Astrocyte of the cerebellum (primary cell): ENCODE measurements at regions not wholly inside any gene's neighbourhood (a gene's known extent, or its start where the extent isn't known, plus 50 kb on each side); places are given as distances from the start of the nearest gene placed in this dataset.

Source experiments
- DNase-seq: peaks from one replicate; pipeline ENCODE4 v3.0.0-alpha.2; 2011; ENCODE audit warnings: low read depth
- H3K4me3 ChIP-seq: 2 replicates; pipeline ENCODE4 v1.5.1; 2011; ENCODE audit warnings: mild to moderate bottlenecking, low read depth, low read length, moderate library complexity
- CTCF ChIP-seq: IDR thresholded peaks from 2 replicates; pipeline ENCODE4 v1.5.1; 2012; ENCODE audit warnings: low read length, low read depth, moderate library complexity, mild to moderate bottlenecking; ENCODE audit errors: missing control alignments
- in situ Hi-C: cut with HindIII; loops from 2 replicates; pipeline ENCODE4 v1.10.0; 2017; ENCODE audit warnings: low sequenced_read_pairs

GRCh38 chr13:69306766-69307165 is 800.9 kb upstream of the ATXN8OS start:
- in situ Hi-C loops, result no loop called here
- no peak overlapping the region for H3K4me3 ChIP-seq
- TF ChIP-seq CTCF, result no peak
- no peak for DNase-seq

DNA sequence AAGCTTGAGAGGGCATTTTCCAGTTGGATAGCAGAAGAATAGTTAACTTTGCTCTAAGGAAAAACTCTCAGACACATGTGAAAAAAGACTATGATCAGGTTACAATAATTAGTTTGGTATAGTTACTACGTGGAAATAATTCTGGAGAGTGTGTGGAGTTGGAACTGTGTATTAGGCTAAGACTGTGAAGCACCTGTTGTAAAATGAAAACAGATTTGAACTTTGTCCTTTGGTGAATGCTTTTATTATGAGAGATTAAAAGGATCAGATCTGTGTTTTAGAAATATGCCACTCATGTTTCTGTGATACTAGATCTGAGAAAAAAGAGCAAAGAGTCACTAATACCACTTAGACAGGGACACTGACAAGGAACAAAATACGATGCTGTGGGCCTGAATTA is 807.5 kb upstream of the ATXN8OS start:
- no peak overlapping the region for H3K4me3 ChIP-seq
- in situ Hi-C loops, result no loop called here
- TF ChIP-seq CTCF, result no peak
- no peak for DNase-seq

DNA sequence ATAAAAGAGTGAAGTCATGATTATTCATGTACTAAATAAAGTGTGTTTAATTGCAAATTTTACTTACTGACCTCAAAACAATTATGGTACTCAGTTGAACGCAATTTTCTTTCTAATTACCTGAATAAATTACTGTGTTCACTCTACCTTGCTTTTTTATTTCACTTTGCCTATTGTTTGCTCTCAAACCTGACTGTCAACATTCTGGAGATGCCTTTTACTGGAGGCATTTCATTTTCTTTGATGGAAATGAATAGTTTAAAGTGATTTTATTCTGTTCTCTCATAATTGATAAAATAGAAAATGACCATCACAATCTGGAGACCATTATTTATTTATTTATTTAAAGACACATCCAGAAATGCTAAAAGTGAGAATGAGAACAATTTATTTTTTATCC is 811.5 kb upstream of the ATXN8OS start:
- no peak for DNase-seq
- in situ Hi-C loops, result no loop called here
- no peak overlapping the region for H3K4me3 ChIP-seq
- TF ChIP-seq CTCF, result no peak

- no peak for TF ChIP-seq CTCF
- H3K4me3 ChIP-seq, result no peak overlapping the region
- in situ Hi-C loops, result no loop called here
- no peak for DNase-seq
These were observed 814.7 kb upstream of the ATXN8OS start for GRCh38 chr13:69292789-69293425.

DNA sequence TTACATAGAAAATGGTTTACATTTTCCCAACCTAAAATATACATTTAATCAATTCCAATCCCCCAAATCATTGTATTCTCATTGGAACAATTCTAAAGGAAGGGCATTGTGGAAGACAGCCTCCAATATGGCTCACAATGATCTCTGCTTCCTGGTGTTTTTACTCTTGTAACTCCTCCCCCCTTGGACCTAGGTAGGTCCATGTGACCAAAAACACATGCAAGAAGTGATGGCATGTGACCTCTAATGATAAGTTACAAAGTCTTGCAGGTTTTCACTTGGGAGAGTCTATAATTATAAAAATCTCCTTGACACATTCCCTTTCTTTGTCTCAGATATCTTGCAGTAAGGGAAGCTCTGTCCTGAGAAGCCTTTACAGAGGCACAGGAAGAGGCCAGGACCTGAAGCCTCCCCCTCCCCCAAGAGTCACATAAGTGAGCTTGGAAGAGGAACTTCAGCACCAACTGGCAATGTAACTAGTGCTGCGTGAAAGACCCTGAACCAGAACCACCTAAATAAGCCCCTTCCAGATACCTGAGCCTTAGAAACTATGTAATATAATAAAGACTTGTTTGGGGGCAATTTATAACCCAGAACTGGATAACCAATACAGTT is 816.2 kb upstream of the ATXN8OS start:
- DNase-seq, result no peak
- no peak overlapping the region for H3K4me3 ChIP-seq
- in situ Hi-C loops, result no loop called here
- no peak for TF ChIP-seq CTCF

DNA sequence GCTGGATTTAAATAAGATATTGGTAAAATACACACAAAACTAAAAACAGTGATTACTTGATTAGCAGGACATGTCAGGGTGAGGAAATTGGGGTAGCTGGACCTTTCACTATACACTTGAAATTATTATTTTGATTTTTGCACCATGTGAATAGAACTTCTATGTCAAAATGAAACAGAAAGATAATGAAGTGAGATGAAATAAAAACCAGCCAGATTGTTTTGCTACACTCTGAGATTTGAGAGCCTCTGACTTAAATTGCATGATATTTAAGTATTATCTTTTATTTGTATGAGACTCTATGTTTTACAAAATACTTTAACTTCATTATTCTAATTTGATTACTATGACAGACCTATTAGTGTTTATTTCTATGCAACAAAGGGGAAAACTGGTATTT is 819.6 kb upstream of the ATXN8OS start:
- no peak overlapping the region for H3K4me3 ChIP-seq
- no peak for DNase-seq
- TF ChIP-seq CTCF, result no peak
- in situ Hi-C loops, result no loop called here
